H9 (cell line): ENCODE measurements at regions not wholly inside any gene's neighbourhood (a gene's known extent, or its start where the extent isn't known, plus 50 kb on each side); places are given as distances from the start of the nearest gene placed in this dataset.

Source experiments
- DNase-seq: peaks from one replicate; pipeline ENCODE4 v3.0.0-alpha.2; 2017
- H2AFZ ChIP-seq: one replicate; pipeline ENCODE4 v1.6.1; 2013; ENCODE audit warnings: mild to moderate bottlenecking, low read length, control low read depth, moderate library complexity
- H2AK5ac ChIP-seq: 2 replicates; pipeline ENCODE4 v1.6.1; 2013; ENCODE audit warnings: low read length, control low read depth, mixed read lengths; ENCODE audit not compliant: insufficient read length
- H2BK120ac ChIP-seq: one replicate; pipeline ENCODE4 v1.6.1; 2013; ENCODE audit warnings: low read depth, mild to moderate bottlenecking, low read length, control low read depth, inconsistent platforms; ENCODE audit not compliant: poor library complexity, severe bottlenecking
- H2BK12ac ChIP-seq: 2 replicates; pipeline ENCODE4 v1.6.1; 2013; ENCODE audit warnings: low read length, control low read depth, mixed read lengths, low read depth; ENCODE audit not compliant: insufficient read length
- H2BK15ac ChIP-seq: 2 replicates; pipeline ENCODE4 v1.6.1; 2013; ENCODE audit warnings: low read depth, low read length, control low read depth
- H2BK20ac ChIP-seq: one replicate; pipeline ENCODE4 v1.6.1; 2013; ENCODE audit warnings: low read depth, mild to moderate bottlenecking, low read length, control low read depth, inconsistent platforms; ENCODE audit not compliant: poor library complexity, severe bottlenecking
- H2BK5ac ChIP-seq: 2 replicates; pipeline ENCODE4 v1.6.1; 2013; ENCODE audit warnings: low read length, control low read depth, mixed read lengths; ENCODE audit not compliant: insufficient read length
- H3K14ac ChIP-seq: 2 replicates; pipeline ENCODE4 v1.6.1; 2013; ENCODE audit warnings: low read length, control low read depth; ENCODE audit not compliant: insufficient read depth
- H3K18ac ChIP-seq: 2 replicates; pipeline ENCODE4 v1.6.1; 2013; ENCODE audit warnings: low read depth, mild to moderate bottlenecking, mixed read lengths, low read length, control low read depth; ENCODE audit not compliant: insufficient read length
- H3K23ac ChIP-seq: 2 replicates; pipeline ENCODE4 v1.6.1; 2013; ENCODE audit warnings: low read length, control low read depth, mixed read lengths, low read depth; ENCODE audit not compliant: insufficient read length
- H3K23me2 ChIP-seq: 2 replicates; pipeline ENCODE4 v1.6.1; 2013; ENCODE audit warnings: low read depth, mild to moderate bottlenecking, mixed read lengths, low read length, control low read depth; ENCODE audit not compliant: insufficient read length, poor library complexity, severe bottlenecking
- H3K27ac ChIP-seq: 2 replicates; pipeline ENCODE4 v1.5.1; 2013; ENCODE audit warnings: low read length, control low read depth, mixed read lengths, low read depth; ENCODE audit not compliant: insufficient read length
- H3K27me3 ChIP-seq: 2 replicates; pipeline ENCODE4 v1.6.1; 2013; ENCODE audit warnings: low read length, control low read depth, inconsistent platforms; ENCODE audit not compliant: insufficient read depth
- H3K4ac ChIP-seq: 2 replicates; pipeline ENCODE4 v1.6.1; 2013; ENCODE audit warnings: low read depth, mild to moderate bottlenecking, control low read depth, inconsistent platforms, low read length, moderate library complexity
- H3K4me1 ChIP-seq: 2 replicates; pipeline ENCODE4 v1.6.1; 2013; ENCODE audit warnings: low read length, control low read depth, inconsistent platforms; ENCODE audit not compliant: insufficient read depth
- H3K4me2 ChIP-seq: 2 replicates; pipeline ENCODE4 v1.6.1; 2013; ENCODE audit warnings: low read length, control low read depth, mixed read lengths; ENCODE audit not compliant: insufficient read length, insufficient read depth
- H3K56ac ChIP-seq: 2 replicates; pipeline ENCODE4 v1.6.1; 2013; ENCODE audit warnings: low read depth, mild to moderate bottlenecking, mixed read lengths, low read length, control low read depth; ENCODE audit not compliant: insufficient read length
- H3K79me1 ChIP-seq: 2 replicates; pipeline ENCODE4 v1.6.1; 2013; ENCODE audit warnings: low read depth, mild to moderate bottlenecking, moderate library complexity, low read length, control low read depth, inconsistent platforms; ENCODE audit not compliant: insufficient read depth, poor library complexity, severe bottlenecking
- H3K79me2 ChIP-seq: 2 replicates; pipeline ENCODE4 v1.6.1; 2013; ENCODE audit warnings: low read length, control low read depth, inconsistent platforms; ENCODE audit not compliant: insufficient read depth
- H3K9ac ChIP-seq: 2 replicates; pipeline ENCODE4 v1.6.1; 2013; ENCODE audit warnings: low read length, control low read depth, mixed read lengths; ENCODE audit not compliant: insufficient read length; ENCODE audit errors: extremely low read depth
- H3K9me3 ChIP-seq: one replicate; pipeline ENCODE4 v1.6.1; 2013; ENCODE audit warnings: low read depth, low read length, inconsistent platforms; ENCODE audit not compliant: control insufficient read depth
- H3T11ph ChIP-seq: one replicate; pipeline ENCODE4 v1.6.1; 2013; ENCODE audit warnings: mild to moderate bottlenecking, low read length, control low read depth, inconsistent platforms
- H4K20me1 ChIP-seq: one replicate; pipeline ENCODE4 v1.6.1; 2013; ENCODE audit not compliant: control insufficient read depth, insufficient read length, insufficient read depth
- H4K5ac ChIP-seq: 2 replicates; pipeline ENCODE4 v1.6.1; 2013; ENCODE audit warnings: low read depth, mild to moderate bottlenecking, mixed read lengths, low read length, control low read depth; ENCODE audit not compliant: insufficient read length
- H4K8ac ChIP-seq: replicated peaks from 2 replicates; pipeline ENCODE4 v1.6.1; 2013; ENCODE audit warnings: low read length, control low read depth, mixed read lengths, low read depth; ENCODE audit not compliant: insufficient read length
- H4K91ac ChIP-seq: 2 replicates; pipeline ENCODE4 v1.6.1; 2013; ENCODE audit warnings: low read depth, mild to moderate bottlenecking, moderate library complexity, mixed read lengths, low read length, control low read depth; ENCODE audit not compliant: insufficient read length
- H3K27ac Mint-ChIP-seq, 3 experiments: 2 replicates in 2 of 3; 3 replicates in 1 of 3; pipeline ENCODE4 v1.8.0; 2020 to 2021; ENCODE audit warnings: mixed read lengths in 3 of 3, mild to moderate bottlenecking in 1 of 3, moderate library complexity in 1 of 3
- H3K27me3 Mint-ChIP-seq: 2 replicates; pipeline ENCODE4 v1.8.0; 2021; ENCODE audit warnings: low read depth, mild to moderate bottlenecking, moderate library complexity, mixed read lengths
- H3K36me3 Mint-ChIP-seq, 3 experiments: 2 replicates in 2 of 3; 3 replicates in 1 of 3; pipeline ENCODE4 v1.8.0; 2020 to 2021; ENCODE audit warnings: low read depth in 3 of 3, mixed read lengths in 3 of 3; ENCODE audit not compliant: insufficient read depth in 1 of 3
- H3K4me1 Mint-ChIP-seq, 2 experiments: 2 replicates each; pipeline ENCODE4 v1.8.0; 2020; ENCODE audit warnings: mixed read lengths in 2 of 2
- H3K4me3 Mint-ChIP-seq, 2 experiments: 2 replicates in 1 of 2; 3 replicates in 1 of 2; pipeline ENCODE4 v1.8.0; 2020 to 2021; ENCODE audit warnings: mild to moderate bottlenecking in 2 of 2, mixed read lengths in 2 of 2, moderate library complexity in 1 of 2
- H3K9me3 Mint-ChIP-seq, 2 experiments: 2 replicates in 1 of 2; 3 replicates in 1 of 2; pipeline ENCODE4 v1.8.0; 2020; ENCODE audit warnings: mild to moderate bottlenecking in 2 of 2, mixed read lengths in 2 of 2, moderate library complexity in 1 of 2
- WGBS: extraction: QIAGEN DNeasy Blood & Tissue Kit; methylation state at CpG from one replicate; pipeline ENCODE4 v1.1.7; 2013; ENCODE audit warnings: missing lambda C conversion rate, low lambda C conversion rate, mixed read lengths; ENCODE audit not compliant: insufficient read length; ENCODE audit errors: extremely low coverage; 5-methylcytosine and 5-hydroxymethylcytosine counted together
- TF ChIP-seq, protein P1 (sequence below): fragments of 200-600 bp; sonication (generic); conservative IDR thresholded peaks from 3 replicates; pipeline ENCODE4 v1.8.0; 2021; ENCODE audit warnings: antibody characterized with exemption, mild to moderate bottlenecking

DNA sequence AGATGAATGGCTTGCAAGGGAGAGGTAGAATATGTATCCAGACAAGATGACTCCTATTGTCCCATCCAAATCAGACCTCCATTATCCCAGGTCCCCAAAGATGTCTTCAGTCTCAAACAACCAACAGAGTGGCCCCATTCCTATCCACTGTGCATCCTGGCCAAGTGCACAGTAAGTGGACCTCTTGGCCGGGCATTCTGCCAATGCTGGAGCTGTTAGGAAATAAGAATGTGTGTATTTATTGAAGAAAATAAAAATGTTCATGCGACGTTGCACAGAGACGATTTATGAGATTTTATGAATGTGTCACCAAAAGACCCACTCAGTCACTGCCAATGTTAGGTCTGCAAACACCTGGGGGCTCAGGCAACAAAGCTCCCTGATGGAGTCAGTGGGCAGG lies 196.0 kb downstream of the MAFB start:
- no peaks in the 10 kb centered on the region for H3K27me3 ChIP-seq
- Mint-ChIP-seq H3K27ac (no peak overlapping the region), H3K9me3 (0 out of 5 replicates have a peak, but pooled peaks cover 0 to 5% of the 10 kb centered on the region in 2 experiments), H3K4me3 (no peak overlapping the region), H3K27me3 (no peaks in the 10 kb centered on the region; the same call in 1 of the 2 replicates), H3K4me1 (peaks cover 3 to 4% of the 10 kb centered on the region in 2 experiments; a peak in 3 of 4 replicates), H3K36me3 (no peaks in the 10 kb centered on the region)
- H2BK120ac ChIP-seq = no peak overlapping the region
- no peak overlapping the region for H3K4me2 ChIP-seq
- no peaks in the 10 kb centered on the region for H3K79me2 ChIP-seq
- no peak overlapping the region for H3K14ac ChIP-seq
- no peak overlapping the region for H4K5ac ChIP-seq
- no peak overlapping the region for H2AFZ ChIP-seq
- no peak overlapping the region for H2BK20ac ChIP-seq
- no peaks in the 10 kb centered on the region for H3K9me3 ChIP-seq
- DNase-seq = no peak
- no peak overlapping the region for H2BK5ac ChIP-seq
- no peak overlapping the region for H3K23ac ChIP-seq
- no peak overlapping the region for H3K27ac ChIP-seq
- WGBS = 100% methylated on average over 3 of the region's 4 CpGs
- no peak overlapping the region for H4K91ac ChIP-seq
- TF ChIP-seq, protein P1, sequence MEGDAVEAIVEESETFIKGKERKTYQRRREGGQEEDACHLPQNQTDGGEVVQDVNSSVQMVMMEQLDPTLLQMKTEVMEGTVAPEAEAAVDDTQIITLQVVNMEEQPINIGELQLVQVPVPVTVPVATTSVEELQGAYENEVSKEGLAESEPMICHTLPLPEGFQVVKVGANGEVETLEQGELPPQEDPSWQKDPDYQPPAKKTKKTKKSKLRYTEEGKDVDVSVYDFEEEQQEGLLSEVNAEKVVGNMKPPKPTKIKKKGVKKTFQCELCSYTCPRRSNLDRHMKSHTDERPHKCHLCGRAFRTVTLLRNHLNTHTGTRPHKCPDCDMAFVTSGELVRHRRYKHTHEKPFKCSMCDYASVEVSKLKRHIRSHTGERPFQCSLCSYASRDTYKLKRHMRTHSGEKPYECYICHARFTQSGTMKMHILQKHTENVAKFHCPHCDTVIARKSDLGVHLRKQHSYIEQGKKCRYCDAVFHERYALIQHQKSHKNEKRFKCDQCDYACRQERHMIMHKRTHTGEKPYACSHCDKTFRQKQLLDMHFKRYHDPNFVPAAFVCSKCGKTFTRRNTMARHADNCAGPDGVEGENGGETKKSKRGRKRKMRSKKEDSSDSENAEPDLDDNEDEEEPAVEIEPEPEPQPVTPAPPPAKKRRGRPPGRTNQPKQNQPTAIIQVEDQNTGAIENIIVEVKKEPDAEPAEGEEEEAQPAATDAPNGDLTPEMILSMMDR = no peak
- H3K4ac ChIP-seq = no peak overlapping the region
- H4K20me1 ChIP-seq = no peaks in the 10 kb centered on the region
- H3K4me1 ChIP-seq = no peaks in the 10 kb centered on the region
- peak overlapping the region; percentile 75 for H3K56ac ChIP-seq
- H3K23me2 ChIP-seq = no peaks in the 10 kb centered on the region
- H2BK12ac ChIP-seq = no peak overlapping the region
- no peak overlapping the region for H3T11ph ChIP-seq
- H3K18ac ChIP-seq = no peak overlapping the region
- H4K8ac ChIP-seq = no peak overlapping the region
- H3K9ac ChIP-seq = no peak overlapping the region
- no peaks in the 10 kb centered on the region for H3K79me1 ChIP-seq
- H2AK5ac ChIP-seq = no peak overlapping the region
- H2BK15ac ChIP-seq = no peak overlapping the region
